NT2/D1 (cell line): ENCODE measurements at regions not wholly inside any gene's neighbourhood (a gene's known extent, or its start where the extent isn't known, plus 50 kb on each side); places are given as distances from the start of the nearest gene placed in this dataset.

ENCODE experiments used
- SUZ12 ChIP-seq: IDR thresholded peaks from 2 replicates; pipeline ENCODE4 v1.6.1; 2011; ENCODE audit not compliant: insufficient read length, insufficient read depth; ENCODE audit errors: extremely low read depth
- YY1 ChIP-seq: IDR thresholded peaks from 2 replicates; pipeline ENCODE4 v1.6.1; 2011; ENCODE audit not compliant: insufficient read length, insufficient read depth
- ZNF274 ChIP-seq: IDR thresholded peaks from 2 replicates; pipeline ENCODE4 v1.6.1; 2011; ENCODE audit warnings: mild to moderate bottlenecking, low read depth, low read length

DNA sequence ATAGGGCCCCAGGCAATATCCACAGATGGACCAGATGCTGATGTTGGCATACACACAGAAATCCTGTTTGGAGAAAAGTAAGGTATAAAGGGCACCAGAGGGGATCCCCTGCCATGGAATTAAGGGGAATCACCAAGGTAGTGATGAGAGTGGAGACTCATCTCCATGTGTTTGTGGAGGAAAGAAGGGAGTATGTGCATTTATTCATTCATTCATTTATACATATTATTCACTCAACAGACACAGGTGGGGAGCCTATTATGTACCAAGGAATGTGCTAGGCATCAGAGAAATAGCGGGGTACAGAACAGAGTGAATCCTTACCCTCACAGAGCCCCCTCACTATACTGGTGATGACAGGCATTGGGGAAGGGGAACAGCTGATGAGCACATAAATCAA lies 116.8 kb upstream of the IL12B start:
- no peak for TF ChIP-seq SUZ12
- no peak for TF ChIP-seq ZNF274
- TF ChIP-seq YY1, result no peak
